Hepatocyte (in vitro differentiated cells): ENCODE measurements at regions not wholly inside any gene's neighbourhood (a gene's known extent, or its start where the extent isn't known, plus 50 kb on each side); places are given as distances from the start of the nearest gene placed in this dataset.
A peak's percentile ranks its signal among the peaks of the same experiment; 100 is the strongest.

Source experiments
- DNase-seq: peaks from one replicate; pipeline ENCODE4 v3.0.0-alpha.2; 2016; ENCODE audit warnings: low spot score
- H2AFZ ChIP-seq: fragments of 200-600 bp; sonication (generic); 2 replicates; pipeline ENCODE4 v1.6.0; 2016; ENCODE audit warnings: antibody characterized with exemption, mild to moderate bottlenecking
- H3K27ac ChIP-seq: fragments of 200-600 bp; sonication (generic); 2 replicates; pipeline ENCODE4 v1.5.1; 2016; ENCODE audit warnings: mild to moderate bottlenecking
- H3K27me3 ChIP-seq: fragments of 200-600 bp; sonication (generic); 2 replicates; pipeline ENCODE4 v1.6.1; 2016
- H3K36me3 ChIP-seq: fragments of 200-600 bp; sonication (generic); replicated peaks from 2 replicates; pipeline ENCODE4 v1.5.1; 2016; ENCODE audit warnings: low read depth; ENCODE audit not compliant: insufficient read depth
- H3K4me1 ChIP-seq: fragments of 200-600 bp; sonication (generic); 2 replicates; pipeline ENCODE4 v1.5.1; 2016; ENCODE audit warnings: mild to moderate bottlenecking, moderate library complexity; ENCODE audit not compliant: insufficient read depth
- H3K4me2 ChIP-seq: fragments of 200-600 bp; sonication (generic); 2 replicates; pipeline ENCODE4 v1.6.0; 2016
- H3K4me3 ChIP-seq: fragments of 200-600 bp; sonication (generic); 2 replicates; pipeline ENCODE4 v1.5.1; 2016; ENCODE audit warnings: mild to moderate bottlenecking
- H3K79me2 ChIP-seq: fragments of 200-600 bp; sonication (generic); 2 replicates; pipeline ENCODE4 v1.6.0; 2017; ENCODE audit warnings: mild to moderate bottlenecking
- H3K9me2 ChIP-seq: fragments of 200-600 bp; sonication (generic); replicated peaks from 2 replicates; pipeline ENCODE4 v1.6.0; 2017; ENCODE audit warnings: mild to moderate bottlenecking; ENCODE audit not compliant: insufficient read depth
- H3K9me3 ChIP-seq: fragments of 200-600 bp; sonication (generic); 2 replicates; pipeline ENCODE4 v1.5.1; 2016; ENCODE audit warnings: low read depth, mild to moderate bottlenecking
- H4K20me1 ChIP-seq: fragments of 200-600 bp; sonication (generic); 2 replicates; pipeline ENCODE4 v1.6.0; 2016; ENCODE audit warnings: mild to moderate bottlenecking; ENCODE audit not compliant: insufficient read depth, poor library complexity, severe bottlenecking
- EZH2 ChIP-seq: fragments of 200-600 bp; sonication (generic); IDR thresholded peaks from 2 replicates; pipeline ENCODE4 v1.6.1; 2016; ENCODE audit warnings: antibody characterized with exemption, mild to moderate bottlenecking, borderline replicate concordance
- EZH2phosphoT487 ChIP-seq: fragments of 200-600 bp; sonication (generic); IDR thresholded peaks from one replicate; pipeline ENCODE4 v1.6.1; 2018; ENCODE audit warnings: antibody characterized with exemption, mild to moderate bottlenecking, low read depth, moderate library complexity; ENCODE audit not compliant: unreplicated experiment, severe bottlenecking
- WGBS: methylation state at CpG from one replicate; pipeline ENCODE4 v1.1.6; 2016; ENCODE audit warnings: low lambda C conversion rate; ENCODE audit errors: missing lambda C conversion rate; 5-methylcytosine and 5-hydroxymethylcytosine counted together
- TF ChIP-seq, protein P1 (sequence below): fragments of 200-600 bp; sonication (generic); IDR thresholded peaks from 2 replicates; pipeline ENCODE4 v1.5.1; 2016; ENCODE audit warnings: antibody characterized with exemption, mild to moderate bottlenecking; ENCODE audit not compliant: poor library complexity

DNA sequence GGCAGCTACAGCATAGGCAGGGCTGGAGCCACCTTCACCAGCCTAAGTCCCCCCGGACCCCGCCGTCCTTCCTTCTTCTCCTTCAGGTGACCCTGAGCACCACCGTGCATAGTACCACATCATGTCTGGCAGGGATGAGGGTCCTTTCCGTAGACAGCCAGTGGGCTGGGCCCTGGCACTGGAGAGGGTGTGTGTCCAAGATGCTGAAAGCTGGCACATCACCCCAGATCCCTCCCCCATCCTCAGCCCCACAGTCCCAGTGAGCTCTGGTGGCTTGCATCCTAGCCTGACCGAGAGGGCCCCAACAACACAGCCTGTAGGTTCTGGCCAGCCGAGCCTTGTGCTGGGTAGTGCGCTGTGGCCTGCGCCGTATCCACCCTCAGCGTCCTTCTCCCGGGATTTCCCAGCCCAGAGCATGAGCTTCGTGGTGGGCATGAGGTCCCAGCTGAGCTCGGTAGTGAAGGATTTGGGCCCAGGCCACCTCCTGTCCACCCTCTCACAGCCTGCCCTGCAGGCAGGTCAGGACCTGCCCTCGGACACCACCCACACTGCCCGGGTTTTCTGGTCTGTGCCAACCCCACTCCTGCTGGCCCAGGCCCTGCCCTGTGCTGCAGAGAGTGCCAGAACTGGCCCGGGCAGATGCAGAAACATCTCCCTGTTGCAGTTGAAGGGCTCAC, 1124.3 kb downstream of the BRD1 start:
- Histone ChIP-seq H3K27ac (no peak overlapping the region), H4K20me1 (no peaks in the 10 kb centered on the region), H3K4me2 (no peak overlapping the region), H2AFZ (no peak overlapping the region), H3K79me2 (no peaks in the 10 kb centered on the region), H3K9me3 (no peaks in the 10 kb centered on the region), H3K4me3 (no peak overlapping the region), H3K4me1 (no peaks in the 10 kb centered on the region), H3K9me2 (no peaks in the 10 kb centered on the region), H3K36me3 (no peaks in the 10 kb centered on the region), H3K27me3 (no peaks in the 10 kb centered on the region)
- no peak for DNase-seq
- 94% methylated on average over 17 of the region's 17 CpGs for WGBS
- TF ChIP-seq EZH2phosphoT487: no peak
- TF ChIP-seq EZH2: no peak
- TF ChIP-seq, protein P1, sequence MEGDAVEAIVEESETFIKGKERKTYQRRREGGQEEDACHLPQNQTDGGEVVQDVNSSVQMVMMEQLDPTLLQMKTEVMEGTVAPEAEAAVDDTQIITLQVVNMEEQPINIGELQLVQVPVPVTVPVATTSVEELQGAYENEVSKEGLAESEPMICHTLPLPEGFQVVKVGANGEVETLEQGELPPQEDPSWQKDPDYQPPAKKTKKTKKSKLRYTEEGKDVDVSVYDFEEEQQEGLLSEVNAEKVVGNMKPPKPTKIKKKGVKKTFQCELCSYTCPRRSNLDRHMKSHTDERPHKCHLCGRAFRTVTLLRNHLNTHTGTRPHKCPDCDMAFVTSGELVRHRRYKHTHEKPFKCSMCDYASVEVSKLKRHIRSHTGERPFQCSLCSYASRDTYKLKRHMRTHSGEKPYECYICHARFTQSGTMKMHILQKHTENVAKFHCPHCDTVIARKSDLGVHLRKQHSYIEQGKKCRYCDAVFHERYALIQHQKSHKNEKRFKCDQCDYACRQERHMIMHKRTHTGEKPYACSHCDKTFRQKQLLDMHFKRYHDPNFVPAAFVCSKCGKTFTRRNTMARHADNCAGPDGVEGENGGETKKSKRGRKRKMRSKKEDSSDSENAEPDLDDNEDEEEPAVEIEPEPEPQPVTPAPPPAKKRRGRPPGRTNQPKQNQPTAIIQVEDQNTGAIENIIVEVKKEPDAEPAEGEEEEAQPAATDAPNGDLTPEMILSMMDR: no peak

DNA sequence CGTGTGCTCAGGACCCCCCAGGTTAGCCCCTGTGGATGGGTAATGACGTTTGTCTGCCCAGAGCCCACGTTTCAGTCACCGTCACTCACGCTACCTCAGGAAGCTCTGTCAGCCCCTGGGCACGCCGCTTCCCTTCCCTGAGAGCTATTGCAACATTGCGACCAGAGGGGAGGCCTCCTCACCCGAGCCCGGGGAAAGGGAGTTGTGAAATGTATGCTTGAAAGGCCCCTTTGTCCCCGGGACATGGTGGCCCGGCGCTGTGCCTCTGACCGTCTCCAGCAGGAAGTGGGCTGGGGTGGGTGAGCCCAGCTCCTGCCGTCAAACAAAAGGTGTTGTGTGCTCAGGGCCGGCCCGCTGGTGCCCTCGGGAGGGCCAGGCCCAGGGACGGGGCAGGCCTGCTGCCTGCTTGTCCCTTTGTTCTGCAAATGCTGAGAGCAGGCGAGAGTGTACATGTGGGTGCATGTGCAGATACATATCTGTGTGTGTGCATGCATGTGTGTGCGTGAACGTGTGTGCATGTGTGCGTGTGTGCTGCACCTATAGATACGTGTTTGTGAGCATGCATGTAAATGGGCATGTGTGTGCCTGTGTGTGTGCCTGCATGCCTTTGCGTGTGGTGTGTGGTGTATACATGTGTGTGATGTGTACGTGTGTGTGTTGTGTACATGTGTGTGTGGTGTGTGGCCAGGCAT, 1125.0 kb downstream of the BRD1 start:
- H3K27ac ChIP-seq: no peak overlapping the region
- no peaks in the 10 kb centered on the region for H3K79me2 ChIP-seq
- 71% methylated on average over 26 of the region's 26 CpGs for WGBS

DNA sequence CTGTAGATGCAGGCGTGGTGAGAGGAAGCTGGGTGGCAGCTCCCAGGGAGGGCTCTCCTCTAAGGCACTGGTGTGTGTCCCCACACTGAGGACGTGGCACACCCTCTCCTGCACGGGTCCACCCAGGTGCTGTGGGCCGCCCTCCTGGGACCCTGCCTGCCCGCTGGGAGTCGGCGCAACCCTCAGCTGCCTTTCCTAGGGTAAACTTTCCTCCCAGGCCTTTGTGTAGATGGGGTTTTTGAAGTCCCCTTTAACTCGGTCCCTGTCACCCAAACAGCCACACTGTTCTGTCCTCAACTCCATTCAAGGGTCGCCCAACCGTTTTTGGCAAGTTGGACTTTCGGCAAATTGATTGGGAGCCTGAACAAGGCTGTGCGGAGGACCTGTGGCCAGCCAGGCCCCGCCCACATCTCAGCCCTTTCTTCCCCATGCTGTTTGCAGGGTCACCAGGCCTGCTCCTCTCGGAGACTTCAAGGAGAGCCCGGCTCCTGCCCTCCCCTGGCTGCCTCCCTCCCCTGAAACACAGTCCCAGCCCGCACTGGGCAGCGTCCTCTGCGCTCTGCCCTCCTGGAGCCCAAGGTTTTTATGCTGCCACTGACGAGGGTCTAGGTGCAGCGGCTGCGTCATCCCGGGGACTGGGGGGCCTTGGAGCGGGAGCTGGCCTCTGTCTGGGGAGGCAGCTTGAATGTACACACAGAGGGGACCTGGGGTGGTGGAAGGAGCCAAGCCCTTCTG, 1126.2 kb downstream of the BRD1 start:
- Histone ChIP-seq H3K36me3 (no peaks in the 10 kb centered on the region), H4K20me1 (no peaks in the 10 kb centered on the region), H2AFZ (no peak overlapping the region), H3K4me1 (no peaks in the 10 kb centered on the region), H3K27me3 (no peaks in the 10 kb centered on the region), H3K4me2 (no peak overlapping the region), H3K9me2 (no peaks in the 10 kb centered on the region), H3K9me3 (no peaks in the 10 kb centered on the region), H3K79me2 (no peaks in the 10 kb centered on the region), H3K27ac (no peak overlapping the region), H3K4me3 (no peak overlapping the region)
- TF ChIP-seq, protein P1: no peak
- TF ChIP-seq EZH2phosphoT487: no peak
- TF ChIP-seq EZH2: no peak
- 90% methylated on average over 23 of the region's 23 CpGs for WGBS
- no peak for DNase-seq

More for the DNA sequence above, 1125.0 kb downstream of the BRD1 start:
- peak; percentile 48 for DNase-seq
- Histone ChIP-seq H3K9me2 (no peaks in the 10 kb centered on the region), H3K4me3 (no peak overlapping the region), H3K4me2 (no peak overlapping the region), H4K20me1 (no peaks in the 10 kb centered on the region), H3K9me3 (no peaks in the 10 kb centered on the region), H3K4me1 (no peaks in the 10 kb centered on the region), H3K36me3 (no peaks in the 10 kb centered on the region), H2AFZ (no peak overlapping the region), H3K27me3 (no peaks in the 10 kb centered on the region)
- TF ChIP-seq, protein P1: no peak
- TF ChIP-seq EZH2phosphoT487: no peak
- TF ChIP-seq EZH2: no peak
